SW480 (cell line): ENCODE measurements at regions not wholly inside any gene's neighbourhood (a gene's known extent, or its start where the extent isn't known, plus 50 kb on each side); places are given as distances from the start of the nearest gene placed in this dataset.

Experiments used
- DNase-seq: peaks from one replicate; pipeline ENCODE4 v3.0.0-alpha.2; 2016; ENCODE audit warnings: low spot score

DNA sequence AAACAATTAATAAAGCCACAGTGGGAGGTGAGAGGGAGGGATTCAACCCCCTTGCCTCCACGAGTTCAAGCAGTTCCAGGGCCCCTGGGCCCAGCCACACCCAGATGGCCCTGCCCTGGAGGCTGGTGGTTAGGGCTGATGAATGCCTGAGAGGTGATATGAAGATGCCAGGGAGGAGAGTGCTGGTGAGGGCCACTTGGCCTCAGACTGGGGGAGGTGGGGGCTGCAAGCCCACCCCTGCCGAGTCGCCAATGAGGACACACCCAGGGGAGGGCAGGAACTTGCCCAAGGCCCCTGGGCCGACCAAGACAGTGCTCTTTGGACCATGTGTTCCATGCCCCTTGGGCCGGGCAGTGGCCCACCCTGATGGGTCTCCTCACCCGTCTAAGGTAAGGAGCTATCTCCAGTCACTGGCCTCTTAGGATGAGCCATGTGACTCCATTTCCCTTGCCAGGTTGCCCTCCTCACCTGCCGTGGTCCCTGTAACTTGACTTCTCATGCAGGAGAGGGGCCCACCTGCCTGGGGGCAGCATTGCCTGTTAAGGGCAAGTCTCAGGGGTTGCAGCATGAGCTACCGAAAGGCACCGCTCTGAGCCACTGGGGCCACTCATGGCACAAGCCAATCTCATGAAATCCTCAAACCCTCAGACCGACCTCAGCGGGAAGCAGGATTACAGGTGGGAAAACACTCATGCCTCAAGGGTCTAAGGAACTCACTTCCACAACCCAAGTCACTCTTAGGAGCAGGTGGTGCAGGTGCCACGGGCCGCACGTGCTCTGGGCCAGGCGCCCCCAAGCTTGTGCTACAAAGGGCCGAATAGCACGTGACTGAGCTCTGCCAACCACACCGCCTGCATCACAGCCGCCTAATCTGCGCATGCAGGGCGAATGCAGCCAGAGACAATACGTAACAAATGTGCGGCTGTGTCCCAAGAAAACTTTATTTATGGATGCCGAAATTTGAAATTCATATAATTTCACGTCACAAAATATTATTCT, 147.4 kb upstream of the MLN start:
- peak; percentile 23 for DNase-seq

DNA sequence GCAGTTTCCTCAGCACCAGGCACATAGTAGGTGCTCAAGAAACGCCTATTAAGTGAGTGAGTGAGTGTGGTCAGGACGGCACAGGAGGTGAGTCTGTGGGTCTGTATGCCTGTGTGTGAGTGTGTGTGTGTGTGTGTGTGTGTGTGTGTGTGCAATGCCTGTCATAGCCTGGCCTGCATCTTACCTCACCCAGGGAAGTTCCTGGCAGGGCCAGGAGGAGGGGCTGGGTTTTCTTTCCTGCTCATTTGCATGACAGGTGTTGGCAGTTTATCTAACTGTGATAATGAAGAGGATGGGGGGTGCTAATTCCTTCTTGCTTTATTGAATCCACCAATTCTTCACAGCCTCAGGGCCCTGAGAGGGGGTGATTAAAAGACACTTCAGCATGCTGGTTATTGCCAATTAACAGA, 146.7 kb upstream of the MLN start:
- peak; percentile 75 for DNase-seq

DNA sequence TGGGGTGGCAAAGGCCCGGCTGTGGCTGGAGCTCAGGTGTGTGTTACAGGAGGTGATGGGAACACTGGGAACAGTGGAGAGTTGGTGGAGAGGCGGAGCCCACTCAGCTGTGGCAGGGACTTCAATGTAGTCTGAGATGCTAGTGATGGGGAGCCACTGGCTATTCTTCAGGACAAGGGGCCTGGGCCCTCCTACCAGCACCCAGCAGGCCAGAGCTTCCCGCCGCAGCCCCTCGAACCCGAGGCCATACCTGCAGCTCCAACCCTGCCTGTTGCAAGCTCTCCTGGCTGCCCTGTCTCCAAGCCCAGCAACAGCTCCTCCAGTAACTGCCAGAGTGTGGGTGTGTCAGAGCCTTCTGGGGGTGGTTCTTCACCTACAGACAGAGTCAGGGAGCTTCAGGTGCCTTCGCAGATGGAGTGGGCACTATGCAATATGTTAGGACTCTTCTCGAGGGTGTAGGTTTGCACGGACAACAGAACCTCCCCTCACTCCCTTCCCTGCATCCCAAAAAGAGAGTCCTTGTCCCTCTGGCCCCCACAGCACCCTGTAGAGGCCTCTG, 146.2 kb upstream of the MLN start:
- DNase-seq, result no peak

GRCh38 chr6:33949111-33949510, 145.3 kb upstream of the MLN start:
- no peak for DNase-seq

GRCh38 chr6:33947916-33948594, 144.3 kb upstream of the MLN start:
- no peak for DNase-seq

DNA sequence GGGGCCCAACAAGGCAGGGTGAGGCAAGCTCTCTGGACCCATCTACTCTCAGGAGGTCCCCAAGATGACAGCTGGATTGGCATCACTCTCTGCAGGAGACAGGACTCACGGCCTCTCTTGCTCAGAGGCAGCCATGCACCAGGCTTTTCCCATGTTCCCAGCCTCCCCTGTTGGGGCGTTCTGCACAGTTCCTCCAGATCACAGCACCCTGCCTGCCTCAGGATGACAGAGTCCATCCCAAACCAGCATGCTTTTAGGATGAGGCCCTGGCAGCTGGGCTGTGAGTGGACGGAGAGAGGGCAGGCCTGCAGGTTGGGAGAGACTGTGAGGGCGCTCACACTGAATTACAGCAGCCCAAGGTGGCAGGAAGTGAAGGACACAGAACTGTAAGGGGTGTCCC, 143.2 kb upstream of the MLN start:
- no peak for DNase-seq

- DNase-seq, result no peak
Measured at GRCh38 chr6:33945931-33946330, 142.1 kb upstream of the MLN start.

DNA sequence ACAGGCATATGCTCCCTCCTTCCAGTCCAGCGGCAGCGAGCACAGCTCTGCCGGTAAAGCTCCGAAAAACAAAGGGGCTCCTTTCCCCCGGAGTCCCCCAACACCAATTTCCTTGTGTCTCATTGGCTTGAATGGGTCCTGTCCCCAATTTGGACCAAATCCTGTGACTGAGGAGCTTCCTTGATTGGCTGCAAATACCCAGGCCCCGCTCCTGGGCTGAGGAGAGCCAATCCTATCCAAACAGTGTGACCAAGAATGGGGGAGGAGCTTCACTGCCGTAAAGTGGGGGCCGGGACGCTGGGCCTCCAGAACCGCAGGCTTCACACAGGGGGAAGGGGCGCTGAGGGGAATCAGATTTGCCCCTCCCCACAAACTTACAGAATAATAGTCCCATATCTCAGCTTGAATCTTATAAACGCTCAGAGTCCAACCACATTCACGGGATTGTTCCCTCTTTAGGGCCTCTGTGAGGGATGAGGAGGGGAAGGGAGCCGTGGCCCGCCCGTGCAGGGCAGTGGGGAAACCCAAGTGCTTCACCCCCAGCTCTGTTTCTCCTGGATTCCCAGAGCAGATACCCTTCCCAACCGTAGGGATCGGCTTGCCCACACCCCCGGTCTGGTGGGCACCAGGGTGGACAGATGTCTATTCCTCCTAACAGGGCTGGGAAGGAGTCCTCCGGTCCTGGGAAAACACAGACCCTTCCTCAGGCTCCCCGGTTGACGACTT, 141.0 kb upstream of the MLN start:
- DNase-seq, result no peak

- no peak for DNase-seq
Measured at GRCh38 chr6:33936886-33937285, 133.1 kb upstream of the MLN start.

DNA sequence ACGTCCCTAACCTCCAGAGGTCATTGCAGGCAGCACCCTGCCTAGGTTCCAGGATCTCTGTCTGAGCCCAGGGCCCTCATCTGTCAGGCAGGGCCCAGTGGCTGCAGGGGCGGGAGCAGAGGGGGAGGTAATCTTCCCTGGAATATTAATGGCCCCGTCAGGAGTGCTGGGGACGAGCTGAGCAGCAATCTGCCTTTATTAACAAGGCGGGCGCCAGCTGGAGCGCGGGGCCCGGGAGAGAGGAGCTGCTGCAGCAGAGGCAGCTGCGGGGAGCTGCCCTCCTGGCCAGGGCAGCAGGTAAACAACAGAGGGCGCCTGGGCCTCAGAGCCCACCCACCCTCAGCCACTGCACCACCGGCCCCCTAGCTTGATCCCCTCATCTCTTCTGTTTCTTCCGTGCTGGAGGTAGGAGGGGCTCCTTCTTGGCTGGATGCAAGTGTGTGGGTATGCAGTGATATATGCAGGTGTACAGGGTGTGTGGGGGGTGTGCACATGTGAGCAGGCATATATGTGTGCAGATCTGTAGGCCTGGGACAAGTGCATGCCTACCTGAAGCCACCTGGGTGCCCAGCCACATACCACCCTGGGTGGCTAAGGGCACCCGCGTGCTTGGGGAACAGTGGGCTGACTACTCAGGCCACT, 131.8 kb upstream of the MLN start:
- DNase-seq, result no peak

DNA sequence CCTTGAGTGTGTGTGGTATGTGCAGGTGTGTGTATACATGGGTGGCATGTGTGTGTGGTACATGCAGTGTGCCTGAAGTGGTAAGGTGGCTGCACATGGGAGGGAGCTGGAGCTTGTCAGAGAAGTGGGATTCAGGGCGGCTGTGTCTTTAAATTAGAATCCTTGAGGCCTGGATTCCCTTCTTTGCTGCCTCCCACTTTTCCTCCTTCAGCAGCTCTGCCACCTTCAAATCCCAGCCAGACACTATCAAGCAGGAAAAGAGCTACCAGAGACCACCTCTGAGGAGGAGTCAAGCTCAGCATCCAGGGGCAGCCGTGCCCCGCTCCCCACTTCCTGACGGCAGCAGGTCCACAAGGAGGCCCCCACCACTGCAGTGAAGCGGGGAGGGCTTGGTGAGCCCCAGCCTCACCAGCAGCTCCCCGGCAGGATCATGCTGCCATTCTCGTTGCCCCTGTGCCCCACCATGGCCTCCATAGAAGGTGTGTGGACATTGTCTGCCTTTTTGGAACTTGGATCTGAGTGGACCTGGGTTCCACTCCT, 131.0 kb upstream of the MLN start:
- no peak for DNase-seq

DNA sequence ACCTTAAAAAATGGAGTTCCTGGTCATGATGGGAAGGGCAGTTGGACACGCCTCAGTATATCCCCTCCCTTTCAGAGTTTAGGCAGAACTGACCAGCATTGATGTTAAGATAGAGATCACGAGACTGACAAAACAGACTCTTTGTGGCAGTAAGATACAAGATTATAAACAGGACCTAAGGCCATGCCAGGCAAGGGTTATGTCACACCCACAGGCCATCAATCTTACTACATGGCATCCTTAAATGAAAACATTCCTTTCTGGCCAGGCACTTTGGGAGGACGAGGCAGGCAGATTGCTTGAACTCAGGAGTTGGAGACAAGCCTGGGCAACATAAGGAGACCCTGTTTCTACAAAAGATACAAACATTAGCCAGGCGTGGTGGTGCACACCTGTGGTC, 129.3 kb upstream of the MLN start:
- DNase-seq, result no peak

DNA sequence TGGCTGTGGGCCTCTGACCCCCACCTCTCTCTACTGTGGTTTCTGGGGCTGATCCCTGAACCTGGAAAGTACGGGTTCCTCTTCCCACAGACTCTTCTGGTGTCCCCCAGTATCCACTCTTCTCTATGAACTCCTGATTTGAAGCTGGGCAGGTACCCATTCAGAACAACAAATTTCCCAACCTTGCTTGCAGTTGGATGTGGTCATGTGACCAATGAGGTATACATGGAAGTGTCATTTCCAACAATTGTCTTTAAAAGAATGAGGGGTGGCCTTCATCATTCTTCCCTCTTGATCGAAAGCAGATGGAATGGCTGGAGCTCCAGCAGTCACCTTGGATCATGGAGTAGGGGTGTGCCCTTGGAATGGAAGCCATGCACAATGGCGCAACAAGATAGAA, 128.0 kb upstream of the MLN start:
- no peak for DNase-seq

DNA sequence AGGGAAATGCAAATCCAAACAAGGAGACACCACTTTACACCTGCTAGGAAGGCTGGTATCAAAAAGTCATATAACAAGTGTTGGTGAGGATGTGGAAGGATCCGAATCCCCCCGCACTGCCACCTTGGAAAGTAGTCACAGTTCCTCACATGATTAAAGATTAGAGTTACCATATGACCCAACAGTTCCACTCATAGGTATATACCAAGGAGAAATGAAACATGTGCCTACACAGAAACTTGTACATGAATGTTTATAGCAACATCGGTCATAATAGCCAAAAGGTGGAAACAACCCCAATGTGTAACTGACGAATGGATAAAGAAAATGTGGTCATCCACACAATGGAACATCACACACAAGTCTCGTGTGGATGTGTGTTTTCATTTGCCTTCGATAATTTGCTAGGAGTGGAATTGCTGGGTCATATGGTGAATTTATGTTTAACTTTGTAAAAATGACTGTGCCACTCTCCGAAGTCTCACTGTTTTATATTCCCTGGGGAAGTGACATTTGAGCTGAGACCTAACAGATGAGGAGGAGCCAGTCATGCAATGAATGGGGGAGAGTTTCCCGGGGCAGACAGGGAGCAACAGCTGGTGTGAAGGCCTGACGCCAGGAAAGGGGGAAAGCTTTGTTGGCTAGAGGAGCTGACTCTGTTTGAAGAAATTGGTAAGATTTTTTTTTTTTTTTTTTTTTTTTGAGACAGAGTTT, 125.9 kb upstream of the MLN start:
- DNase-seq, result no peak

DNA sequence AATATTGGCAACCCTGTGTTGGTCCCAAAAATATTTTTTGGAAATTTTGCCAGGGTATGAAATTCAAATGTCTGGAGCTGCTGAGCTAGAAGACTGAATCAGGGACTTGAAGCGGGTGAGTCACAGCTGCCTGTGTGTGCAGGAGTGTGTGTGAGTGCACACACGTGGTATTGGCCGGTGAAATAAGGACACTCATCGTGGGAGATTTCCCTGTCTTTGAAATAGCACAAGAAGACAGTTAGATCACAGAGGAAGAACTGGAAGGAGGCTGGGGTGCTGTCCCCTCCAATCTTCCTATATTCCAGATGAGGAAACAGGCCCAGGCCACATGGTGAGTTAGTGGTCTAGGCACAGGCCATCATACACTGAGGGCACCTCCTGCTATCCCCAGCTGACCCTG, 123.8 kb upstream of the MLN start:
- DNase-seq, result no peak

- DNase-seq, result no peak
Measured at GRCh38 chr6:33927112-33927511, 123.3 kb upstream of the MLN start.

DNA sequence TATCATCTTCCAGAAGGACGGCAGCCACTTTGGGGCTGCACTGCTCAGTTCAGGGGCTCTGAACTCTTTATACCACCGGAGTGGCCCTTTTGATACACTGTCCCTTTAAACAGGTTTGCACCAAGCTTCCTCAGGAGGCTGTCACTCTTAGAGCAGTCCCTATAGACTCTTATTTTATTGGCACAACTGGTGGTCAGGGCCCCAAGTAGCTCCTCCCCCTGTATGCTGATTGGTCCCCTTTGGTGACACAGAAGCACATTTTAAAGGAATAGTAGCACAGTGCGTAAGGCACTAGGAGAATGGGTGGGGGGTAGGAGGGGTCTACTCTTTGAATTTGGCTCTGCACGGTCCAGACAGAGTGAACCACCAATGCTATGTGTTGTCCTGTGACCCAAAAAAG, 122.6 kb upstream of the MLN start:
- DNase-seq, result peak; percentile 36

DNA sequence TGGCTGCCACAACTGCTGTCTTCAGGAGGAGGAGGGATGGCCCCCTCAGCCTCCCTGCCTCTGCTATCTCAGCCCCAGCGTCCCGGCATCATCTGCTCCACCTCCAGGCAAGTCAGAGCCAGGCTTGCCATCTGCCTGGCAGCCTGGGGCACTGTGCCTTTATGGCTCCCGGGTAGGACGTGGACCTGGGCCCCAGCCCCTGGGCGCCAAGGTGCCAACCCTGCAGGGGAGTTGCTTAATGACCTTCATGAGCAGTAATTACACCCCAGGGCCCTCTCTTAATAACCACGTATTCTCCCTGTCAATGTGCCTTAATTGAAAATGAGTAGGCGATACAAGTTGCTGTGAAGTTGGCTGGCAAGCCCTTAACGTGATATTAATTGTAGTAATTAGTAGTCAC, 122.1 kb upstream of the MLN start:
- DNase-seq, result no peak

- DNase-seq, result no peak
Measured at GRCh38 chr6:33925210-33925609, 121.4 kb upstream of the MLN start.

- no peak for DNase-seq
Measured at GRCh38 chr6:33924681-33925080, 120.9 kb upstream of the MLN start.
